ENCODE measurements at regions not wholly inside any gene's neighbourhood (a gene's known extent, or its start where the extent isn't known, plus 50 kb on each side); places are given as distances from the start of the nearest gene placed in this dataset.

DNA sequence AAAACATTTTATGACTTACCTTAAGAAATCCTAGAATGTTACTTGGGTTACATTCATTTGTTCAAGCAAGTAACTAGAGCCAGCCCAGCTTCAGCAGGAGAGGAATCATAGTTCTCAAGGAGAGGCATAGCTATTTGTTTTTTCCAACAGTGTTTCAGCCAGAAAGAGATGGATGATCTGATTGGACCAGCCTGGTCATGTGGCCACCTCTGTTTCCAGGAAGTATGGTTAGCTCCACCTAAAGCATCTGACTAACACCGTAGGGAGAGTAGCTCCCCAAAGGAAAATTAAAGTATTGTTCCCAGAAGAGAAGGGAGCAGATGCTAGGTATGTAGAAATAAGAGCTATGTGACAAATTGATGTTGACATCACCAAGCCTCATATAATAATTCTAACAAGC is 417.1 kb downstream of the TAFA4 start:
- TF ChIP-seq, protein P1, sequence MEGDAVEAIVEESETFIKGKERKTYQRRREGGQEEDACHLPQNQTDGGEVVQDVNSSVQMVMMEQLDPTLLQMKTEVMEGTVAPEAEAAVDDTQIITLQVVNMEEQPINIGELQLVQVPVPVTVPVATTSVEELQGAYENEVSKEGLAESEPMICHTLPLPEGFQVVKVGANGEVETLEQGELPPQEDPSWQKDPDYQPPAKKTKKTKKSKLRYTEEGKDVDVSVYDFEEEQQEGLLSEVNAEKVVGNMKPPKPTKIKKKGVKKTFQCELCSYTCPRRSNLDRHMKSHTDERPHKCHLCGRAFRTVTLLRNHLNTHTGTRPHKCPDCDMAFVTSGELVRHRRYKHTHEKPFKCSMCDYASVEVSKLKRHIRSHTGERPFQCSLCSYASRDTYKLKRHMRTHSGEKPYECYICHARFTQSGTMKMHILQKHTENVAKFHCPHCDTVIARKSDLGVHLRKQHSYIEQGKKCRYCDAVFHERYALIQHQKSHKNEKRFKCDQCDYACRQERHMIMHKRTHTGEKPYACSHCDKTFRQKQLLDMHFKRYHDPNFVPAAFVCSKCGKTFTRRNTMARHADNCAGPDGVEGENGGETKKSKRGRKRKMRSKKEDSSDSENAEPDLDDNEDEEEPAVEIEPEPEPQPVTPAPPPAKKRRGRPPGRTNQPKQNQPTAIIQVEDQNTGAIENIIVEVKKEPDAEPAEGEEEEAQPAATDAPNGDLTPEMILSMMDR (conservative IDR thresholded peaks at IDR 0.05; ENCODE audit: low read depth, low read length) = no peak
- TF ChIP-seq EZH2 (IDR thresholded peaks at IDR 0.05; ENCODE audit: borderline replicate concordance, low read depth, low read length, poor library complexity, severe bottlenecking) = no peak
